Fibroblast of the aortic adventitia (primary cell): ENCODE measurements at regions not wholly inside any gene's neighbourhood (a gene's known extent, or its start where the extent isn't known, plus 50 kb on each side); places are given as distances from the start of the nearest gene placed in this dataset.

Source experiments
- DNase-seq: peaks from one replicate; pipeline ENCODE4 v3.0.0-alpha.2; 2010; ENCODE audit warnings: low read depth
- H3K4me3 ChIP-seq: 2 replicates; pipeline ENCODE4 v1.5.1; 2011; ENCODE audit warnings: low read depth, mild to moderate bottlenecking, control low read depth, low read length, moderate library complexity
- TF ChIP-seq, protein P1 (sequence below): IDR thresholded peaks from 2 replicates; pipeline ENCODE4 v1.5.1; 2011; ENCODE audit warnings: mild to moderate bottlenecking, low read length, control low read depth, inconsistent platforms; ENCODE audit not compliant: insufficient read depth

DNA sequence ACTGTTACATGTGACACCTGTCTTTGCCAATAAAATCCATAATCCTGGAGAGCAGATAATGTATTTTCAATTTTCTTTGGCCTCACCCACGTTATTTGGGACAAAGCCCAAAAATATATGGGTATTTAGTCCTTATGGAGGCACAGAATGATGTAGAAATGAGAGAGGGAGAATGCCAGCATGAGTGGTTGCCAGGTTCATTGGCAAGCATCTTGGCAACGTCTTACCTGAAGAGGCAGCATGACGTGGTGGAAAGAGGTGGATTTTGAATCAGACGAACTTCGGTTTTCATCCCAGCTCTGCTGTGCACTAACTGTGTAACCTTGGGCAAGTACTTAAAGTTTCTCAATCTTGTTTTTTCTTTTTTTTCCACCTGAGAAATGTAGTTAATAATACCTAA, 969.6 kb upstream of the PIK3C3 start:
- DNase-seq, result no peak
- H3K4me3 ChIP-seq, result no peak overlapping the region
- TF ChIP-seq, protein P1, sequence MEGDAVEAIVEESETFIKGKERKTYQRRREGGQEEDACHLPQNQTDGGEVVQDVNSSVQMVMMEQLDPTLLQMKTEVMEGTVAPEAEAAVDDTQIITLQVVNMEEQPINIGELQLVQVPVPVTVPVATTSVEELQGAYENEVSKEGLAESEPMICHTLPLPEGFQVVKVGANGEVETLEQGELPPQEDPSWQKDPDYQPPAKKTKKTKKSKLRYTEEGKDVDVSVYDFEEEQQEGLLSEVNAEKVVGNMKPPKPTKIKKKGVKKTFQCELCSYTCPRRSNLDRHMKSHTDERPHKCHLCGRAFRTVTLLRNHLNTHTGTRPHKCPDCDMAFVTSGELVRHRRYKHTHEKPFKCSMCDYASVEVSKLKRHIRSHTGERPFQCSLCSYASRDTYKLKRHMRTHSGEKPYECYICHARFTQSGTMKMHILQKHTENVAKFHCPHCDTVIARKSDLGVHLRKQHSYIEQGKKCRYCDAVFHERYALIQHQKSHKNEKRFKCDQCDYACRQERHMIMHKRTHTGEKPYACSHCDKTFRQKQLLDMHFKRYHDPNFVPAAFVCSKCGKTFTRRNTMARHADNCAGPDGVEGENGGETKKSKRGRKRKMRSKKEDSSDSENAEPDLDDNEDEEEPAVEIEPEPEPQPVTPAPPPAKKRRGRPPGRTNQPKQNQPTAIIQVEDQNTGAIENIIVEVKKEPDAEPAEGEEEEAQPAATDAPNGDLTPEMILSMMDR, result no peak

GRCh38 chr18:40984856-40985255, 970.2 kb upstream of the PIK3C3 start:
- TF ChIP-seq, protein P1, result no peak
- H3K4me3 ChIP-seq, result no peak overlapping the region
- no peak for DNase-seq

- TF ChIP-seq, protein P1, result no peak
- DNase-seq, result no peak
- no peak overlapping the region for H3K4me3 ChIP-seq
Measured at GRCh38 chr18:40983835-40984234, 971.2 kb upstream of the PIK3C3 start.

DNA sequence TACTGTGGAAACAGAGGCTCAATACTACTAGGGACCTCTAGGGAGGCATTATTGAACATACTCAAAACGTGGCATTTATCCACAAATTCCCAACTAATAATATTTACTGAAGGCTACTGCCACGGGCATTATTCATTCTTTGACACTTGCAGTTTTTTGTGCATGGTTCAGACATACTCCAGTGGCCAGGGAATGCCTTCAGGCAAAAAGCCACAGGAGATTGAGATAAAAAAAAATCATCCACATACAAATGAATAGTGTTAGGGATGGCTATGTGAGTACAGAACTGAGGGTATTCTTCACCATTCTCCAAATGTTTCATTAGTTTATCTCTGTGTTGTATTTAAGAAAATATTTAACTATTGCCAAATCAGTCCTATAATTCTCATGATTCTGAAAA, 974.9 kb upstream of the PIK3C3 start:
- no peak for DNase-seq
- H3K4me3 ChIP-seq, result no peak overlapping the region
- TF ChIP-seq, protein P1, result no peak

GRCh38 chr18:40976050-40976449, 979.0 kb upstream of the PIK3C3 start:
- TF ChIP-seq, protein P1, result no peak
- no peak for DNase-seq
- H3K4me3 ChIP-seq, result no peak overlapping the region

- no peak overlapping the region for H3K4me3 ChIP-seq
- DNase-seq, result no peak
- TF ChIP-seq, protein P1, result no peak
Measured at GRCh38 chr18:40974448-40974847, 980.6 kb upstream of the PIK3C3 start.

GRCh38 chr18:40962784-40963183, 992.2 kb upstream of the PIK3C3 start:
- H3K4me3 ChIP-seq, result no peak overlapping the region
- TF ChIP-seq, protein P1, result no peak
- DNase-seq, result no peak
